Osteocyte (in vitro differentiated cells): ENCODE measurements at regions not wholly inside any gene's neighbourhood (a gene's known extent, or its start where the extent isn't known, plus 50 kb on each side); places are given as distances from the start of the nearest gene placed in this dataset.
A peak's percentile ranks its signal among the peaks of the same experiment; 100 is the strongest.
"Not testable (repeated sequence)": the region's sequence is repeated elsewhere in the genome, so short reads cannot be mapped to it uniquely, and the experiment has no call there.

Experiments
- DNase-seq: peaks from one replicate; pipeline ENCODE4 v3.0.0; 2021; ENCODE audit warnings: mixed read lengths; ENCODE audit not compliant: unreplicated experiment; ENCODE audit errors: extremely low spot score
- H3K27ac Mint-ChIP-seq: one replicate; pipeline ENCODE4 v1.8.0; 2021; ENCODE audit warnings: mild to moderate bottlenecking, mixed read lengths; ENCODE audit not compliant: unreplicated experiment
- H3K27me3 Mint-ChIP-seq: one replicate; pipeline ENCODE4 v1.8.0; 2021; ENCODE audit warnings: mixed read lengths; ENCODE audit not compliant: unreplicated experiment
- H3K36me3 Mint-ChIP-seq: one replicate; pipeline ENCODE4 v1.8.0; 2021; ENCODE audit warnings: mixed read lengths; ENCODE audit not compliant: unreplicated experiment
- H3K4me1 Mint-ChIP-seq: one replicate; pipeline ENCODE4 v1.8.0; 2021; ENCODE audit warnings: mixed read lengths; ENCODE audit not compliant: unreplicated experiment
- H3K4me3 Mint-ChIP-seq: one replicate; pipeline ENCODE4 v1.8.0; 2021; ENCODE audit warnings: mild to moderate bottlenecking, moderate library complexity, mixed read lengths; ENCODE audit not compliant: unreplicated experiment
- H3K9me3 Mint-ChIP-seq: one replicate; pipeline ENCODE4 v1.8.0; 2021; ENCODE audit warnings: mixed read lengths; ENCODE audit not compliant: unreplicated experiment
- TF ChIP-seq, protein P1 (sequence below): fragments of 200-600 bp; sonication (generic); IDR thresholded peaks from 2 replicates; pipeline ENCODE4 v1.5.0; 2021; ENCODE audit warnings: antibody characterized with exemption, mild to moderate bottlenecking, moderate library complexity

GRCh38 chr19:31483226-31483857 lies 134.1 kb upstream of the TSHZ3 start:
- Mint-ChIP-seq H3K9me3 (peaks cover 13% of the 10 kb centered on the region), H3K27me3 (no peaks in the 10 kb centered on the region), H3K36me3 (no peaks in the 10 kb centered on the region), H3K4me1 (no peaks in the 10 kb centered on the region), H3K4me3 (no peak overlapping the region), H3K27ac (no peak overlapping the region)
- DNase-seq = peak; percentile 57
- TF ChIP-seq, protein P1, sequence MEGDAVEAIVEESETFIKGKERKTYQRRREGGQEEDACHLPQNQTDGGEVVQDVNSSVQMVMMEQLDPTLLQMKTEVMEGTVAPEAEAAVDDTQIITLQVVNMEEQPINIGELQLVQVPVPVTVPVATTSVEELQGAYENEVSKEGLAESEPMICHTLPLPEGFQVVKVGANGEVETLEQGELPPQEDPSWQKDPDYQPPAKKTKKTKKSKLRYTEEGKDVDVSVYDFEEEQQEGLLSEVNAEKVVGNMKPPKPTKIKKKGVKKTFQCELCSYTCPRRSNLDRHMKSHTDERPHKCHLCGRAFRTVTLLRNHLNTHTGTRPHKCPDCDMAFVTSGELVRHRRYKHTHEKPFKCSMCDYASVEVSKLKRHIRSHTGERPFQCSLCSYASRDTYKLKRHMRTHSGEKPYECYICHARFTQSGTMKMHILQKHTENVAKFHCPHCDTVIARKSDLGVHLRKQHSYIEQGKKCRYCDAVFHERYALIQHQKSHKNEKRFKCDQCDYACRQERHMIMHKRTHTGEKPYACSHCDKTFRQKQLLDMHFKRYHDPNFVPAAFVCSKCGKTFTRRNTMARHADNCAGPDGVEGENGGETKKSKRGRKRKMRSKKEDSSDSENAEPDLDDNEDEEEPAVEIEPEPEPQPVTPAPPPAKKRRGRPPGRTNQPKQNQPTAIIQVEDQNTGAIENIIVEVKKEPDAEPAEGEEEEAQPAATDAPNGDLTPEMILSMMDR = no peak

DNA sequence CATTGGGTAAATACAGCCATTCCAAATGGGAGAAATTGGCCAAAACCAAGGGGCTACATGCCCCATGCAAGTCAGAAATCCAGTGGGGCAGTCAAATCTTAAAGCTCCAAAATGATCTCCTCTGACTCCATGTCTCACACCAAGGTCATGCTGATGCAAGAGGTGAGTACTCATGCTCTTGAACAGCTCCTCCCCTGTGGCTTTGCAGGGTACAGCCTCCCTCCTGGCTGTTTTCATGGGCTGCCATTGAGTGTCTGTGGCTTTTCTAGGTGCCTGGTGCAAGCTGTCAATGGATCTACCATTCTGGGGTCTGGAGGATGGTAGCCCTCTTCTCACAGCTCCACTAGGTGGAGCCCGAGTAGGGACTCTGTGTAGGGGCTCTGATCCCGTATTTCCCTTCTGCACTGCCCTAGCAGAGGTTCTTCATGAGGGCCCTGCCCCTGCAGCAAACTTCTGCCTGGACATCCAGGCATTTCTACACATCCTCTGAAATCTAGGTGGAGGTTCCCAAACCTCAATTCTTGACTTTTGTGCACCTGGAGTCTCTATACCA lies 135.7 kb upstream of the TSHZ3 start:
- H3K9me3 Mint-ChIP-seq = peaks cover 13% of the 10 kb centered on the region
- not testable (repeated sequence) for H3K27ac Mint-ChIP-seq, H3K4me3 Mint-ChIP-seq, H3K36me3 Mint-ChIP-seq, H3K27me3 Mint-ChIP-seq, H3K4me1 Mint-ChIP-seq
- peak; percentile 56 for DNase-seq

DNA sequence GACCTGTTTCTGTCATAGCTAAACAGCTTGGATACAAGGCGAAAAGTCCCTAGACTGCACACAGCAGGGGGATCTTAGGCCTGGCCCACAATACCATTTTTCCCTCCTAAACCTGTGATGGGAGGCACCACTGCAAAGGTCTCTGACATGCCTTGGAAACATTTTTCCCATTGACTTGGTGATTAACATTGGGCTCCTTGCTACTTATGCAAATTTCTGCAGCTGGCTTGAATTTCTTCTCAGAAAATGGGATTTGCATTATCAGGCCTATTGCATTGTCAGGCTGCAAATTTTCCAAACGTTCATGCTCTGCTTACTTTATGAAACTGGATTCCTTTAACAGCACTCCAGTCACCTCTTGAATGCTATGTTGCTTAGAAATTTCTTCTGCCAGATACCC lies 136.2 kb upstream of the TSHZ3 start:
- Mint-ChIP-seq H3K4me1 (no peaks in the 10 kb centered on the region), H3K27me3 (no peaks in the 10 kb centered on the region), H3K4me3 (no peak overlapping the region), H3K27ac (no peak overlapping the region), H3K9me3 (peaks cover 13% of the 10 kb centered on the region), H3K36me3 (no peaks in the 10 kb centered on the region)
- DNase-seq = no peak
- TF ChIP-seq, protein P1 = no peak

DNA sequence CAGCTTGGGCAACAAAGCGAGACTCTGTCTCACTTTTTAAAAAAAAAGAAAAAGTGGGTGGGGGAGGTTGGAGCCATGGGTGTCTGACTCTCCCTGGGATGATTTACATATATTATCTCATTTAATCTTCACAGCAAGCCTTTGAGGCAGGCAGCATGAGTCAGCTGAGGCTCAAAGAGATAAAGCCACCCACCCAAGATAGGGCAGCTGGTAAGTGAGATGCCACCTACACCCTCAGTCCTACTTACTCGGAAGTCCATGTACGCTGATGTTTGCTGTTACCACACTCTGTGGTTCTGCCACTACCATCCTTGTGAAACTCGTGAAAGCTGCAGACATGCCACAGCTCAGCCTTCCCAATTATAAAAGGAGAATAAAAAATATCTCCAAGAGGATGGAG lies 142.0 kb upstream of the TSHZ3 start:
- Mint-ChIP-seq H3K9me3 (peaks cover 10% of the 10 kb centered on the region), H3K27ac (no peak overlapping the region), H3K36me3 (no peaks in the 10 kb centered on the region), H3K27me3 (no peaks in the 10 kb centered on the region), H3K4me1 (no peaks in the 10 kb centered on the region), H3K4me3 (no peak overlapping the region)
- TF ChIP-seq, protein P1 = no peak
- DNase-seq = peak; percentile 15

GRCh38 chr19:31492050-31492449 lies 142.8 kb upstream of the TSHZ3 start:
- peak; percentile 56 for DNase-seq
- no peaks in the 10 kb centered on the region for H3K4me1 Mint-ChIP-seq
- no peak overlapping the region for H3K27ac Mint-ChIP-seq

More at GRCh38 chr19:31492050-31492449, 142.8 kb upstream of the TSHZ3 start:
- TF ChIP-seq, protein P1 = no peak
- no peaks in the 10 kb centered on the region for H3K36me3 Mint-ChIP-seq
- no peaks in the 10 kb centered on the region for H3K27me3 Mint-ChIP-seq
- H3K9me3 Mint-ChIP-seq = peaks cover 6% of the 10 kb centered on the region
- H3K4me3 Mint-ChIP-seq = no peak overlapping the region
